ENCODE measurements at regions not wholly inside any gene's neighbourhood (a gene's known extent, or its start where the extent isn't known, plus 50 kb on each side); places are given as distances from the start of the nearest gene placed in this dataset.

DNA sequence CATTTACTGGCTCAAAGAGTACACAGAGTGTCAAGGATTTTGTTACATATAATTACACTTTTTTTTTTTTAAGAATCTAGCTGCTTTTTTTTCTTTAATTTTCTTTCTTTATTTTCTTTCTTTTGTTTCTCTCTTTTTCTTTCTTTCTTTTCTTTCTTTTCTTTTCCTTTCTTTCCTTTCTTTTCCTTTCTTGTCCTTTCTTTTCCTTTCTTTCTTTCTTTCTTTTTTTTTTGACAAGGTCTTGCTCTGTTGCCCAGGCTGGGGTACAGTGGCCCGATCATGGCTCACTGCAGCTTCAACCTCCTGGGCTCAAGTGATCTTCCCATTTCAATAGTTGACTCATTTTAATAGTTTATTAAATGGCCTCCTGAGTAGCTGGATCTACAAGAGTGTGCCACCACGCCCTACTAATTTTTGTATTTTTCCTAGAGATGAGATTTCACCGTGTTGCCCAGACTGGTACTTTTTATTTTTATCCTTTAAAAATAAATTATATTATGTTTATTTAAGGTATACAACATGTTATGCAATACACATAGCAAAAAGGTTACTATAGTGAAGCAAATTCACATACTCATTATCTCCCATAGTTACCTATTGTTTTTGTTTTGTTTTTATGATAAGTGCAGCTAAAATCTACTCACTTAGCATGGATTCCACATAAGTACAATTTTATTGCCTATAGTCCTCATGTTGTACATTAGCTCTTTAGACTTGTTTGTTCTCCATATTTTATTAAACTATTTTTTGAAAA, 381.5 kb upstream of the KLF4 start:
- TF ChIP-seq, protein P1, sequence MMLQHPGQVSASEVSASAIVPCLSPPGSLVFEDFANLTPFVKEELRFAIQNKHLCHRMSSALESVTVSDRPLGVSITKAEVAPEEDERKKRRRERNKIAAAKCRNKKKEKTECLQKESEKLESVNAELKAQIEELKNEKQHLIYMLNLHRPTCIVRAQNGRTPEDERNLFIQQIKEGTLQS (IDR thresholded peaks at IDR 0.05) = no peak
- TF ChIP-seq, protein P2, sequence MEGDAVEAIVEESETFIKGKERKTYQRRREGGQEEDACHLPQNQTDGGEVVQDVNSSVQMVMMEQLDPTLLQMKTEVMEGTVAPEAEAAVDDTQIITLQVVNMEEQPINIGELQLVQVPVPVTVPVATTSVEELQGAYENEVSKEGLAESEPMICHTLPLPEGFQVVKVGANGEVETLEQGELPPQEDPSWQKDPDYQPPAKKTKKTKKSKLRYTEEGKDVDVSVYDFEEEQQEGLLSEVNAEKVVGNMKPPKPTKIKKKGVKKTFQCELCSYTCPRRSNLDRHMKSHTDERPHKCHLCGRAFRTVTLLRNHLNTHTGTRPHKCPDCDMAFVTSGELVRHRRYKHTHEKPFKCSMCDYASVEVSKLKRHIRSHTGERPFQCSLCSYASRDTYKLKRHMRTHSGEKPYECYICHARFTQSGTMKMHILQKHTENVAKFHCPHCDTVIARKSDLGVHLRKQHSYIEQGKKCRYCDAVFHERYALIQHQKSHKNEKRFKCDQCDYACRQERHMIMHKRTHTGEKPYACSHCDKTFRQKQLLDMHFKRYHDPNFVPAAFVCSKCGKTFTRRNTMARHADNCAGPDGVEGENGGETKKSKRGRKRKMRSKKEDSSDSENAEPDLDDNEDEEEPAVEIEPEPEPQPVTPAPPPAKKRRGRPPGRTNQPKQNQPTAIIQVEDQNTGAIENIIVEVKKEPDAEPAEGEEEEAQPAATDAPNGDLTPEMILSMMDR (IDR thresholded peaks at IDR 0.05; ENCODE audit: low read depth, low read length, missing input control) = no peak
- TF ChIP-seq, protein P3, sequence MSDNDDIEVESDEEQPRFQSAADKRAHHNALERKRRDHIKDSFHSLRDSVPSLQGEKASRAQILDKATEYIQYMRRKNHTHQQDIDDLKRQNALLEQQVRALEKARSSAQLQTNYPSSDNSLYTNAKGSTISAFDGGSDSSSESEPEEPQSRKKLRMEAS (IDR thresholded peaks at IDR 0.05) = no peak
- TF ChIP-seq NR2F2 (IDR thresholded peaks at IDR 0.05) (no peak), RAD21 (IDR thresholded peaks at IDR 0.05) (no peak), EGR1 (IDR thresholded peaks at IDR 0.05; ENCODE audit: low read depth in 2 of 2) (no peak), HNF4A (conservative IDR thresholded peaks at IDR 0.05) (no peak), SP1 (IDR thresholded peaks at IDR 0.05) (no peak), GABPA (IDR thresholded peaks at IDR 0.05 in 1 of 2, conservative IDR thresholded peaks at IDR 0.05 in 1 of 2) (no peak), JUND (IDR thresholded peaks at IDR 0.05) (no peak)
- TF ChIP-seq, protein P4, sequence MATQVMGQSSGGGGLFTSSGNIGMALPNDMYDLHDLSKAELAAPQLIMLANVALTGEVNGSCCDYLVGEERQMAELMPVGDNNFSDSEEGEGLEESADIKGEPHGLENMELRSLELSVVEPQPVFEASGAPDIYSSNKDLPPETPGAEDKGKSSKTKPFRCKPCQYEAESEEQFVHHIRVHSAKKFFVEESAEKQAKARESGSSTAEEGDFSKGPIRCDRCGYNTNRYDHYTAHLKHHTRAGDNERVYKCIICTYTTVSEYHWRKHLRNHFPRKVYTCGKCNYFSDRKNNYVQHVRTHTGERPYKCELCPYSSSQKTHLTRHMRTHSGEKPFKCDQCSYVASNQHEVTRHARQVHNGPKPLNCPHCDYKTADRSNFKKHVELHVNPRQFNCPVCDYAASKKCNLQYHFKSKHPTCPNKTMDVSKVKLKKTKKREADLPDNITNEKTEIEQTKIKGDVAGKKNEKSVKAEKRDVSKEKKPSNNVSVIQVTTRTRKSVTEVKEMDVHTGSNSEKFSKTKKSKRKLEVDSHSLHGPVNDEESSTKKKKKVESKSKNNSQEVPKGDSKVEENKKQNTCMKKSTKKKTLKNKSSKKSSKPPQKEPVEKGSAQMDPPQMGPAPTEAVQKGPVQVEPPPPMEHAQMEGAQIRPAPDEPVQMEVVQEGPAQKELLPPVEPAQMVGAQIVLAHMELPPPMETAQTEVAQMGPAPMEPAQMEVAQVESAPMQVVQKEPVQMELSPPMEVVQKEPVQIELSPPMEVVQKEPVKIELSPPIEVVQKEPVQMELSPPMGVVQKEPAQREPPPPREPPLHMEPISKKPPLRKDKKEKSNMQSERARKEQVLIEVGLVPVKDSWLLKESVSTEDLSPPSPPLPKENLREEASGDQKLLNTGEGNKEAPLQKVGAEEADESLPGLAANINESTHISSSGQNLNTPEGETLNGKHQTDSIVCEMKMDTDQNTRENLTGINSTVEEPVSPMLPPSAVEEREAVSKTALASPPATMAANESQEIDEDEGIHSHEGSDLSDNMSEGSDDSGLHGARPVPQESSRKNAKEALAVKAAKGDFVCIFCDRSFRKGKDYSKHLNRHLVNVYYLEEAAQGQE (IDR thresholded peaks at IDR 0.05) = no peak
